Esophagus muscularis mucosa (tissue), 4 donors: ENCODE measurements at regions not wholly inside any gene's neighbourhood (a gene's known extent, or its start where the extent isn't known, plus 50 kb on each side); places are given as distances from the start of the nearest gene placed in this dataset.

Source experiments
- EP300 ChIP-seq: sonication (generic); formaldehyde crosslinking; IDR thresholded peaks from one replicate; pipeline ENCODE4 v1.6.1; 2017; ENCODE audit warnings: antibody characterized with exemption
- POLR2A ChIP-seq: fragments of 450-650 bp; IDR thresholded peaks from one replicate; pipeline ENCODE4 v1.6.1; 2017; ENCODE audit warnings: antibody characterized with exemption, moderate library complexity, mild to moderate bottlenecking, low read depth
- TF ChIP-seq, protein P1 (sequence below), 3 experiments: fragments of 200-600 bp in 2 of 3; fragments of 450-650 bp in 1 of 3; sonication (generic) in 2 of 3; IDR thresholded peaks; one replicate each; pipeline ENCODE4 v1.5.1; 2017 to 2019; ENCODE audit warnings: antibody characterized with exemption in 3 of 3, mild to moderate bottlenecking in 2 of 3, moderate library complexity in 1 of 3

DNA sequence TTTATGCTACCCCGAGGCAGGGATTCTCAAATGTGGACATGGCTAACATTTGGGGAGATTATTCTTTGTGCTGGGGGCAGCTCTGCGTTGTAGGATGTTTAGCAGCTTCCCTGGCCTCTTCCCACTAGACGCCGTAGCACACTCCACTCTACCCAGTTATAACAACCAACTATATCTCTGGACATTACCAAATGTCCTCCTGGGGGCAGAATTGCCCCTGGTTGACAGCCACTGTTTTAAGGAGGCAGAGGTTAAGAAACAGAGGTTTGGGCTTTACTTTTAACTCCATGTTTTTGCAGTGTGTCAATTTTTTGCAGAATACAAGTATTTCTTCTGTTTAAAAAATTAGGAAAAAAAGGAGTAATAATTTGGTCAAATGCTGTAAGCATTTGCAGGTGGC is 56.2 kb upstream of the BMP6 start:
- TF ChIP-seq, protein P1, sequence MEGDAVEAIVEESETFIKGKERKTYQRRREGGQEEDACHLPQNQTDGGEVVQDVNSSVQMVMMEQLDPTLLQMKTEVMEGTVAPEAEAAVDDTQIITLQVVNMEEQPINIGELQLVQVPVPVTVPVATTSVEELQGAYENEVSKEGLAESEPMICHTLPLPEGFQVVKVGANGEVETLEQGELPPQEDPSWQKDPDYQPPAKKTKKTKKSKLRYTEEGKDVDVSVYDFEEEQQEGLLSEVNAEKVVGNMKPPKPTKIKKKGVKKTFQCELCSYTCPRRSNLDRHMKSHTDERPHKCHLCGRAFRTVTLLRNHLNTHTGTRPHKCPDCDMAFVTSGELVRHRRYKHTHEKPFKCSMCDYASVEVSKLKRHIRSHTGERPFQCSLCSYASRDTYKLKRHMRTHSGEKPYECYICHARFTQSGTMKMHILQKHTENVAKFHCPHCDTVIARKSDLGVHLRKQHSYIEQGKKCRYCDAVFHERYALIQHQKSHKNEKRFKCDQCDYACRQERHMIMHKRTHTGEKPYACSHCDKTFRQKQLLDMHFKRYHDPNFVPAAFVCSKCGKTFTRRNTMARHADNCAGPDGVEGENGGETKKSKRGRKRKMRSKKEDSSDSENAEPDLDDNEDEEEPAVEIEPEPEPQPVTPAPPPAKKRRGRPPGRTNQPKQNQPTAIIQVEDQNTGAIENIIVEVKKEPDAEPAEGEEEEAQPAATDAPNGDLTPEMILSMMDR (IDR thresholded peaks at IDR 0.05) = no peak
- TF ChIP-seq POLR2A (no peak), EP300 (no peak)
